ENCODE measurements at regions not wholly inside any gene's neighbourhood (a gene's known extent, or its start where the extent isn't known, plus 50 kb on each side); places are given as distances from the start of the nearest gene placed in this dataset.

DNA sequence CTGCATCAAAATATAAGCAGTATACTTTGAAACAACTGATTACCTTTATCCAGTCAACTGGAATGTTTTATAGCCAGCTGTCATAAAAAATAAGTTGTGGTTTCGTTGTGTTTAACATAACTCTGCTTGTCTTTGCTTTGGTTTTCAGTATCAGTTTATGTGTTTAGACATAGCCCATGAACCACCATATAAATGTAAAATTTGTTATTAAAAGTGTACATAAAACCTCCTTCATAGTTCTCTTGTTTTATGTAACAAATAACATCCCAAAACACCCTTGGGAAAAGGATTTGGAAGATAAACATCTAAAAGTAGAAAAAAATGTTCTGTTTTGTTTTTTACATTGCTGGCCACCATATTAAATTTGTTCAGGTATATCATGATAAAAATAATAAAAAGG, 347.0 kb upstream of the PROK2 start:
- no peak overlapping the region for H3K27ac Mint-ChIP-seq
- H3K36me3 Mint-ChIP-seq (ENCODE audit: low read depth), result no peaks in the 10 kb centered on the region
- no peaks in the 10 kb centered on the region for H3K27me3 Mint-ChIP-seq
- ChIA-PET CTCF (interaction anchor here (0.5 kb wide), 1 partner anchor 12 kb away, joined by 3 read pairs; no protein-coding TSS in a partner anchor), POLR2A (interaction anchor here (0.6 kb wide), 1 partner anchor 261 kb away, joined by 5 read pairs; no protein-coding TSS in a partner anchor)
- TF ChIP-seq, protein P1, sequence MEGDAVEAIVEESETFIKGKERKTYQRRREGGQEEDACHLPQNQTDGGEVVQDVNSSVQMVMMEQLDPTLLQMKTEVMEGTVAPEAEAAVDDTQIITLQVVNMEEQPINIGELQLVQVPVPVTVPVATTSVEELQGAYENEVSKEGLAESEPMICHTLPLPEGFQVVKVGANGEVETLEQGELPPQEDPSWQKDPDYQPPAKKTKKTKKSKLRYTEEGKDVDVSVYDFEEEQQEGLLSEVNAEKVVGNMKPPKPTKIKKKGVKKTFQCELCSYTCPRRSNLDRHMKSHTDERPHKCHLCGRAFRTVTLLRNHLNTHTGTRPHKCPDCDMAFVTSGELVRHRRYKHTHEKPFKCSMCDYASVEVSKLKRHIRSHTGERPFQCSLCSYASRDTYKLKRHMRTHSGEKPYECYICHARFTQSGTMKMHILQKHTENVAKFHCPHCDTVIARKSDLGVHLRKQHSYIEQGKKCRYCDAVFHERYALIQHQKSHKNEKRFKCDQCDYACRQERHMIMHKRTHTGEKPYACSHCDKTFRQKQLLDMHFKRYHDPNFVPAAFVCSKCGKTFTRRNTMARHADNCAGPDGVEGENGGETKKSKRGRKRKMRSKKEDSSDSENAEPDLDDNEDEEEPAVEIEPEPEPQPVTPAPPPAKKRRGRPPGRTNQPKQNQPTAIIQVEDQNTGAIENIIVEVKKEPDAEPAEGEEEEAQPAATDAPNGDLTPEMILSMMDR (IDR thresholded peaks at IDR 0.05), result no peak
- ATAC-seq (ENCODE audit: low read depth) (no peak), DNase-seq (no peak)
- H3K9me3 Mint-ChIP-seq, result no peaks in the 10 kb centered on the region
- peaks cover 18% of the 10 kb centered on the region for H3K4me1 Mint-ChIP-seq
- intact Hi-C loops (cut with micrococcal nuclease), result no loop called here
- H3K4me3 Mint-ChIP-seq, result no peak overlapping the region

DNA sequence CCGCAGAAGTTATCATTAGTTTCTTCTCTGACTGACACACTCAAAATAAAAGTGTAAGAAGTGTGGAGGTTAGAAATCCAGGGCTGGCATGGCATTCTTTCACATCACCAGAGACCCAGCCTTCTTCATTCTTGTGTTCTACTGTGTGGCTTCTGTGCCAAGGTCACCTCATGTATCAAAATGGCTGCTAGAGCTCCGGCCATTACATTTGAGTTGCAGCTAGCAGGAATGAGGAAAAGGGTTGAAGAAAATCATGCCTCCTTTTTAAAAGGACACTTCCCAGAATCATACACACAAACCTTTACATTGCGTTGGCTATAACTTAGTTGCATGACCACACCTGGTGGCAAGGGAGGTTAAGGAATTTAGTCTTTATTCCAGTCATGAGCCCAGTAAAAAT, 345.6 kb upstream of the PROK2 start:
- H3K27ac Mint-ChIP-seq, result no peak overlapping the region
- DNase-seq (no peak), ATAC-seq (ENCODE audit: low read depth) (no peak)
- TF ChIP-seq, protein P1 (IDR thresholded peaks at IDR 0.05), result no peak
- ChIA-PET POLR2A (no interaction called here), CTCF (no interaction called here)
- no peaks in the 10 kb centered on the region for H3K9me3 Mint-ChIP-seq
- no peak overlapping the region for H3K4me3 Mint-ChIP-seq
- intact Hi-C loops (cut with micrococcal nuclease), result no loop called here
- no peaks in the 10 kb centered on the region for H3K36me3 Mint-ChIP-seq (ENCODE audit: low read depth)
- no peaks in the 10 kb centered on the region for H3K27me3 Mint-ChIP-seq
- H3K4me1 Mint-ChIP-seq, result peaks cover 13% of the 10 kb centered on the region

DNA sequence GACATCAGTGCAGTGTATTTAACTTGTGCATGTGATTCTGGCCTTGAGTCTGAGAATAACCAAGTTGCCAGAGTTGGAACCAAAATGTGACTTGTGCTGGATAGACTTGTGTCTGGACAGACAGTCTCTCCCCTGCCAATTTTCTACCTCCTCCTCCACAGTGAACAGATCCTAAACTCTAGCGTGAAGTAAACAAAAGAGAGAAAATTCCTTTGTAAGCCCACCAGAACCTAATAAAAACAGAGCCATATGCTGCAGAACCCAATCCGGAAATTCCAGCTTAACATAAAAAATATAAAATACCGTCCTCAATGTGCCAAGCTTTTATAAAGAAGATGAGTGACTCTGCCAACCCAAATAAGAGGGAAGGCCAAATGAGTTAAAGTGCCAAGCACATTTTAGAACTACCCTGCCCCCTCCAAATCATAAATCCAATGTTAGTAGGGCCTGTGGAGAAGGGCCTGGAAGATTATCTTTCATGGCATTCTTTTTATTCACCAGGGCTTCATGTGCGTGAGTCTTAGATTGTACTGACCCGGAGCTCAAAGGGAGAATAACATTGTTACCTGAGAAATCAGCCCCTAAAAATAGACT, 344.6 kb upstream of the PROK2 start:
- Mint-ChIP-seq H3K4me3 (no peak overlapping the region), H3K4me1 (peaks cover 4% of the 10 kb centered on the region), H3K27me3 (no peaks in the 10 kb centered on the region), H3K36me3 (ENCODE audit: low read depth) (no peaks in the 10 kb centered on the region), H3K9me3 (no peaks in the 10 kb centered on the region), H3K27ac (no peak overlapping the region)
- POLR2A ChIA-PET, result no interaction called here
- no peak for DNase-seq
- TF ChIP-seq, protein P1 (IDR thresholded peaks at IDR 0.05), result no peak
- intact Hi-C loops (cut with micrococcal nuclease), result no loop called here
- CTCF ChIA-PET, result no interaction called here
- no peak for ATAC-seq (ENCODE audit: low read depth)

DNA sequence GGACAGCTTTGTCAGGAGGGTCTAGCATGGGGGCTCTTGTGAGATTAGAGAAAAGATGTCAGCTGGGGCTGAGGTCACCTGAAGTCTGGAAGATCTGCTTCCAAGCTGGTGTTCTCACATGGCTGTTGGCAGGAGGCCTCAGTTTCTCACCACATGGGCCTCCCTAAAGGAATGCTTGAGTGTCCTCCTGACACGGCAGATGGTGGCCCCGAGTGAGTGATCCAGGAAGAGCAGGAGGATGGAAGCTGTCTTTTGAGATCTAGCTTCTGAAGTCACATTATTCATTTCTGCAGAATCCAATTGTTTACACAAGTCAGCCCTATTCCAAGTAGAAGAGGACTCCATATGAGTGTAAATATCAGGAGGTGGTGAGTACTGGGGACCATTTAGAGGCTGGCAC, 344.0 kb upstream of the PROK2 start:
- TF ChIP-seq, protein P1 (IDR thresholded peaks at IDR 0.05), result no peak
- ATAC-seq (ENCODE audit: low read depth) (no peak), DNase-seq (no peak)
- H3K4me1 Mint-ChIP-seq, result no peaks in the 10 kb centered on the region
- no peak overlapping the region for H3K4me3 Mint-ChIP-seq
- no peaks in the 10 kb centered on the region for H3K9me3 Mint-ChIP-seq
- H3K27ac Mint-ChIP-seq, result no peak overlapping the region
- ChIA-PET POLR2A (no interaction called here), CTCF (no interaction called here)
- intact Hi-C loops (cut with micrococcal nuclease), result no loop called here
- H3K36me3 Mint-ChIP-seq (ENCODE audit: low read depth), result no peaks in the 10 kb centered on the region
- H3K27me3 Mint-ChIP-seq, result no peaks in the 10 kb centered on the region

DNA sequence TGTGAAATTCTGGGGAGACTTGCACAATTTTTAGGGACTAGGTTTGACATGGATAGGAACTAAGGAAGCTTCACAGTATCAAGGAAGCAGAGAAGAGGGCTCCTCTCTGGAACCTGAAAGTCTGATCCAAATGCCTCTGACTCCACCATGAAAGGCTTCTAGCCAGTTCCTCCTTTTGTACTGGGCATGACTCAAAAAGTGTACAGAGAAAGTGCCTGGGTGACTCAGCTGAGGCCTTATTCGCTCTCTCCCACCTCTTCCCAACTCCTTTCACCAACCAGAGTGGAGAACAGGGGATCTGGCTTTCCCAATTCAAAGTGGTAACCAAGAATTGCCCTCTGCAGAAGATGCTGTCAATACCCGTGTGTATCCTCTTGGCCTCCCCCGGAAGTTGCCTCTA, 342.9 kb upstream of the PROK2 start:
- intact Hi-C loops (cut with micrococcal nuclease), result no loop called here
- H3K36me3 Mint-ChIP-seq (ENCODE audit: low read depth), result no peaks in the 10 kb centered on the region
- ATAC-seq (ENCODE audit: low read depth) (no peak), DNase-seq (no peak)
- CTCF ChIA-PET, result no interaction called here
- POLR2A ChIA-PET, result no interaction called here
- H3K9me3 Mint-ChIP-seq, result no peaks in the 10 kb centered on the region
- no peak overlapping the region for H3K4me3 Mint-ChIP-seq
- no peaks in the 10 kb centered on the region for H3K4me1 Mint-ChIP-seq
- TF ChIP-seq, protein P1 (IDR thresholded peaks at IDR 0.05), result no peak
- H3K27ac Mint-ChIP-seq, result no peak overlapping the region
- no peaks in the 10 kb centered on the region for H3K27me3 Mint-ChIP-seq
